BJ (cell line): ENCODE measurements at regions not wholly inside any gene's neighbourhood (a gene's known extent, or its start where the extent isn't known, plus 50 kb on each side); places are given as distances from the start of the nearest gene placed in this dataset.

Experiments used
- CTCF ChIA-PET: fragments of 350-600 bp; formaldehyde crosslinking; extraction: SDS; loops from one replicate; lab custom pipeline; 2021; ENCODE audit warnings: antibody characterized with exemption, inconsistent platforms; lab: Yijun Ruan, JAX
- POLR2A ChIA-PET: fragments of 300-600 bp; sonication (Branson Sonifier 250); formaldehyde crosslinking; extraction: SDS; loops from one replicate; lab custom pipeline; 2021; ENCODE audit warnings: antibody characterized with exemption; lab: Charles Lee
- DNase-seq: peaks from one replicate; pipeline ENCODE4 v3.0.0-alpha.2; 2011; ENCODE audit warnings: low read depth
- H3K27me3 ChIP-seq: 2 replicates; pipeline ENCODE4 v1.6.0; 2011; ENCODE audit warnings: low read length; ENCODE audit not compliant: control insufficient read depth, insufficient read depth
- H3K36me3 ChIP-seq: 2 replicates; pipeline ENCODE4 v1.5.1; 2011; ENCODE audit warnings: low read length; ENCODE audit not compliant: control insufficient read depth, insufficient read depth
- H3K4me3 ChIP-seq: 2 replicates; pipeline ENCODE4 v1.5.1; 2011; ENCODE audit warnings: low read depth, mild to moderate bottlenecking, control low read depth, low read length
- CTCF ChIP-seq: IDR thresholded peaks from 2 replicates; pipeline ENCODE4 v1.5.1; 2011; ENCODE audit warnings: low read depth, mild to moderate bottlenecking, control low read depth, inconsistent platforms, low read length, moderate library complexity; ENCODE audit not compliant: insufficient read depth

DNA sequence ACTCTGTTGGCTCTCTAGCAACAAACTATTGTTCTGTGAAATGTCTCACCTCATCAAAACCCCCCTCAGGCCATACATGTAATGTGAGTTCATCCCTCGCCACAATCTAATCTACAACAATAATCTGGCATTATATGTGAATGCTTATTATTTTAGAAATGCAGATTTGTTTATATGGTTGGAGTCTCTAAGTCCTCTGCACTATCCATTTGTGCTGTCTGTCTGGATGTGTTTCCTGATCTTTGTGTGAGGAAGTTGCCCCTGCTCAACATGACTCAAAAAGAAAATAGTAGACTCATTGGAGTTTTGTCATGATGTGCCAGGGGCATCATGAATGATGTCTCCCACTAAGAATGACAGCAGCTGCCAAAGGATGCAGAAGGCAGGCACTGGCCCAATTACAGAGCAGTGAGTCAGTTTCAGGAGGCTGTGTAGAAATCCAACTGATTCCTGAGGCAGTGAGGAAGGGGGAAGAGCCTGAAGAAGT is 161.6 kb upstream of the PDZRN3 start:
- ChIA-PET POLR2A (no interaction called here), CTCF (interaction anchor here (0.9 kb wide), 1 partner anchor 137 kb away, joined by 3 read pairs; no protein-coding TSS in a partner anchor)
- TF ChIP-seq CTCF = no peak
- peak; percentile 78 for DNase-seq
- H3K27me3 ChIP-seq = no peaks in the 10 kb centered on the region
- no peaks in the 10 kb centered on the region for H3K36me3 ChIP-seq
- H3K4me3 ChIP-seq = no peak overlapping the region

DNA sequence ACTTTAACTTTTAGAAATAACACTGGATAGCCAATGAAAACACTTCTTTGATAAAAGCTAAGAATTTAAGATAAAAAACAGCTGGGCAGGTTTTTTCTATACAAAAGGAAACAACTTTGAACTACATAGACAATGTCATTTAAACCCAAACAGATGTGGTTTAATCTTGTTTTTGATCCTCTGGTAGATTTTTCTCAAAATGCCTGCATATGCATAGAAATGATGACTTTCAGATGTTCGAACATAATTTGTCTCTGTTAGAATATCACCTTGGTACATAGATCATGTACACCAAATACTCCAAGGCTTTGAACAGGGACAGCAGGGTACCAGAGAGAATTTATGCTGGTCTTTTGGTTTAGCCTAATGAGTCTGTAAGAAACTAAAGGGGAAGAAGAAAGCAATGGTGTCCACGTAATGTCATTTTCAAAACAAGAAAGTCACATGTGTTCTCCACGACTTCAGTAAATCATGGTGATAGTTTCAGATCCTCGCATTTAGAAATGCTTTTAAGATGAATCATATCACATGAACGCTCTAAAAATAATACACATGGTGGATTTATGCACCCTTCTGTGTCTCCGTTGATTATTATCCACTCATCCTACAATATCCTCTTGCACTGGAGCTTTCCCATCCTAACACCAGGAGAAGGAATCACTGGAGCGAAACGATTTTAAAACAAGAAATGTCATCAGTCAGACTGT is 160.1 kb upstream of the PDZRN3 start:
- Histone ChIP-seq H3K27me3 (no peaks in the 10 kb centered on the region), H3K36me3 (no peaks in the 10 kb centered on the region), H3K4me3 (no peak overlapping the region)
- peak; percentile 46 for DNase-seq
- no peak for TF ChIP-seq CTCF
- CTCF ChIA-PET = interaction anchor here (1.0 kb wide), 1 partner anchor 11 kb away, joined by 3 read pairs; no protein-coding TSS in a partner anchor
- POLR2A ChIA-PET = no interaction called here

DNA sequence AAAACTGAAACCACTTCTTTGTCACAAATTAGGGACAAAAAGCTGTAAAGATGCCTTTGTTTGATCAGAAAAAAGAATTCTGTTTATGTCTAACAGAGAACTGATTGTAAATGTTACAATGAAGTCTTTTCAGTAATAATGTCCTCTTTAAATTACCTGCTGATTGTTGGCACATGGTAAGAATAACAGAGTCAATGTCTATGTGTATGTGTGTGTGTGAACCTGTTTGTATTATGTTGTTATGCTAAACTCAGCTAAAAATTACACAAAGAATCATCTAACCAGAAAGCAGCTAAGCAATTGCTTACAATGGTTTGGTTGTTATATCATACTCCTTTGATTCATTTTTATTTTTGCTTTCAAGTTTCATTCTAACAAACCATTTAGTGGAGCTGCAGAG is 159.1 kb upstream of the PDZRN3 start:
- POLR2A ChIA-PET = no interaction called here
- no peak for TF ChIP-seq CTCF
- Histone ChIP-seq H3K36me3 (no peaks in the 10 kb centered on the region), H3K27me3 (no peaks in the 10 kb centered on the region), H3K4me3 (no peak overlapping the region)
- DNase-seq = no peak
- CTCF ChIA-PET = interaction anchor here (1.0 to 1.1 kb wide), 2 partner anchors 17 to 35 kb away, joined by 3 read pairs; no protein-coding TSS in a partner anchor

- ChIA-PET CTCF (interaction anchor here (1.2 to 2.1 kb wide), 3 partner anchors 9 to 273 kb away, joined by 3 to 10 read pairs (median 3); no protein-coding TSS in a partner anchor), POLR2A (no interaction called here)
- H3K4me3 ChIP-seq = no peak overlapping the region
- no peaks in the 10 kb centered on the region for H3K27me3 ChIP-seq
- no peak for DNase-seq
- H3K36me3 ChIP-seq = no peaks in the 10 kb centered on the region
- TF ChIP-seq CTCF = no peak
Observed at GRCh38 chr3:73781541-73781940, 156.8 kb upstream of the PDZRN3 start.

DNA sequence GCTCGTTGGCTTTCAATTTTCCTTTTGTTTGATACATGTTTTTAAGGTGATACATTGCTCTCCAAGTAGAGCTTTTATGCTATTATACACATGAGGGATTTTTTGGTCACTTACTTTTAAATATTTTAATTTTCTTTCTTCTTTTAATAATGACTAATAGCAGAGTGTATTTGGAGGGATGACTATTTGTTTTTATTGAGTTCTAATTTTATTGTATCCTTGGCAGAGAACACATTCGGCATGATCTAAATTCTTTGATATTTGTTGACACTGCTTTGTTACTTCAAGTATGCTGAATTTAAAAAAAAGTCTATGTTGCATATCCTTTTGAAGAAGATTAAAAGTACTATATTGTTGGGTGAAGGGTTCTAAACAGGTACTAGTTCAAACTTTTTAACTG is 149.9 kb upstream of the PDZRN3 start:
- TF ChIP-seq CTCF = no peak
- Histone ChIP-seq H3K36me3 (no peaks in the 10 kb centered on the region), H3K27me3 (no peaks in the 10 kb centered on the region), H3K4me3 (no peak overlapping the region)
- DNase-seq = no peak
- ChIA-PET CTCF (interaction anchor here (0.6 to 1.5 kb wide), 3 partner anchors 11 to 272 kb away, joined by 3 to 4 read pairs (median 3); no protein-coding TSS in a partner anchor), POLR2A (no interaction called here)
